KMS-11 (cell line): ENCODE measurements at regions not wholly inside any gene's neighbourhood (a gene's known extent, or its start where the extent isn't known, plus 50 kb on each side); places are given as distances from the start of the nearest gene placed in this dataset.

Source experiments
- H2AFZ ChIP-seq: fragments of 200-600 bp; sonication (generic); 2 replicates; pipeline ENCODE4 v1.6.1; 2016; ENCODE audit warnings: antibody characterized with exemption, mixed run types, low read depth
- H3K27ac ChIP-seq: fragments of 200-600 bp; sonication (generic); 2 replicates; pipeline ENCODE4 v1.6.1; 2016; ENCODE audit warnings: mild to moderate bottlenecking, mixed run types
- H3K27me3 ChIP-seq: fragments of 200-600 bp; sonication (generic); 2 replicates; pipeline ENCODE4 v1.6.1; 2017; ENCODE audit warnings: mild to moderate bottlenecking, low read depth, mixed run types, moderate library complexity; ENCODE audit not compliant: insufficient read depth
- H3K36me3 ChIP-seq: fragments of 200-600 bp; sonication (generic); 2 replicates; pipeline ENCODE4 v1.6.1; 2017; ENCODE audit warnings: mild to moderate bottlenecking, mixed run types; ENCODE audit not compliant: insufficient read depth
- H3K4me1 ChIP-seq: fragments of 200-600 bp; sonication (generic); 2 replicates; pipeline ENCODE4 v1.6.1; 2016; ENCODE audit warnings: mild to moderate bottlenecking, low read depth, mixed run types; ENCODE audit not compliant: poor library complexity, severe bottlenecking
- H3K4me2 ChIP-seq: fragments of 200-600 bp; sonication (generic); 2 replicates; pipeline ENCODE4 v1.7.0; 2016; ENCODE audit warnings: mild to moderate bottlenecking, mixed run types
- H3K4me3 ChIP-seq: fragments of 200-600 bp; sonication (generic); IDR thresholded peaks from 2 replicates; pipeline ENCODE4 v1.6.1; 2017; ENCODE audit warnings: low read depth, low read length, mixed read lengths; ENCODE audit not compliant: insufficient read depth
- H3K79me2 ChIP-seq: fragments of 200-600 bp; sonication (generic); 2 replicates; pipeline ENCODE4 v1.6.1; 2016; ENCODE audit warnings: low read depth, mixed run types; ENCODE audit not compliant: insufficient read depth
- H3K9ac ChIP-seq: fragments of 200-600 bp; sonication (generic); 2 replicates; pipeline ENCODE4 v1.6.1; 2016; ENCODE audit warnings: mild to moderate bottlenecking, mixed run types
- H4K20me1 ChIP-seq: fragments of 200-600 bp; sonication (generic); 2 replicates; pipeline ENCODE4 v1.6.1; 2016; ENCODE audit warnings: mild to moderate bottlenecking, mixed run types; ENCODE audit not compliant: insufficient read depth
- CTCF ChIP-seq: fragments of 200-600 bp; sonication (generic); conservative IDR thresholded peaks from 2 replicates; pipeline ENCODE4 v1.6.1; 2017; ENCODE audit warnings: low read depth, mild to moderate bottlenecking, antibody characterized with exemption, low read length, moderate library complexity, mixed read lengths

GRCh38 chr4:114192854-114193253 lies 213.4 kb upstream of the ARSJ start:
- Histone ChIP-seq H3K27me3 (no peaks in the 10 kb centered on the region), H3K79me2 (no peaks in the 10 kb centered on the region), H2AFZ (no peak overlapping the region), H3K4me2 (no peak overlapping the region), H3K4me3 (no peak overlapping the region), H3K9ac (no peak overlapping the region), H3K4me1 (no peaks in the 10 kb centered on the region), H3K36me3 (no peaks in the 10 kb centered on the region), H3K27ac (no peak overlapping the region), H4K20me1 (no peaks in the 10 kb centered on the region)
- TF ChIP-seq CTCF, result no peak

- Histone ChIP-seq H3K36me3 (no peaks in the 10 kb centered on the region), H3K4me3 (no peak overlapping the region), H4K20me1 (no peaks in the 10 kb centered on the region), H2AFZ (no peak overlapping the region), H3K79me2 (no peaks in the 10 kb centered on the region), H3K9ac (no peak overlapping the region), H3K27ac (no peak overlapping the region), H3K4me1 (no peaks in the 10 kb centered on the region), H3K4me2 (no peak overlapping the region), H3K27me3 (no peaks in the 10 kb centered on the region)
- TF ChIP-seq CTCF, result no peak
These were observed 214.4 kb upstream of the ARSJ start for GRCh38 chr4:114193624-114194399.

- Histone ChIP-seq H2AFZ (no peak overlapping the region), H3K27ac (no peak overlapping the region), H3K27me3 (no peaks in the 10 kb centered on the region), H3K4me2 (no peak overlapping the region), H3K4me3 (no peak overlapping the region), H3K9ac (no peak overlapping the region), H3K79me2 (no peaks in the 10 kb centered on the region), H3K4me1 (no peaks in the 10 kb centered on the region), H3K36me3 (no peaks in the 10 kb centered on the region), H4K20me1 (no peaks in the 10 kb centered on the region)
- no peak for TF ChIP-seq CTCF
These were observed 217.2 kb upstream of the ARSJ start for GRCh38 chr4:114196606-114197005.

- H3K4me3 ChIP-seq, result no peak overlapping the region
- H2AFZ ChIP-seq, result no peak overlapping the region
- H3K9ac ChIP-seq, result no peak overlapping the region
- H3K27ac ChIP-seq, result no peak overlapping the region
- H3K4me1 ChIP-seq, result no peaks in the 10 kb centered on the region
- no peaks in the 10 kb centered on the region for H3K27me3 ChIP-seq
- no peak for TF ChIP-seq CTCF
- no peaks in the 10 kb centered on the region for H3K36me3 ChIP-seq
- H3K4me2 ChIP-seq, result no peak overlapping the region
- no peaks in the 10 kb centered on the region for H4K20me1 ChIP-seq
- H3K79me2 ChIP-seq, result no peaks in the 10 kb centered on the region
These were observed 220.6 kb upstream of the ARSJ start for GRCh38 chr4:114200026-114200425.
